ENCODE measurements at regions not wholly inside any gene's neighbourhood (a gene's known extent, or its start where the extent isn't known, plus 50 kb on each side); places are given as distances from the start of the nearest gene placed in this dataset.

DNA sequence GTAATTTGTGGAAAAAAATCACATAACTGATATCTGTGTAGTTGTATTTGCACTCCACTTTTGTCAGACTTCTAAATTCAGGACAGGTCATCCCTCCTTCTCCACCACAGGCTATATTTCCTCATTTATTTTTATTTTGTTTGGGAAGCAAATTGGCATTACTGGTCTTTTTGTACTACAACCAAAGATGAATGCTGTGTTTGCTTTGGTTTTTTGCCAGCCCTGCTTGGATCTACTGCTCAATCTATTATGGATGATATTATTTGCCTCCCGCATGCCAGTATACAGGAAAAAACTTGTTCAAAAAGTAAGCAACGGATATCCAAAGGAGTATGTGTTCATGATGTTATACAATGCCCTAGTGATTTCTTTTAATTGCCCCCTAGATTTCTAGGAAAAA lies 948.8 kb downstream of the TRHDE start:
- TF ChIP-seq EGR1 (IDR thresholded peaks at IDR 0.05) (no peak), CREB1 (IDR thresholded peaks at IDR 0.05; ENCODE audit: low read depth) (no peak), ZBTB7A (IDR thresholded peaks at IDR 0.05; ENCODE audit: low read depth) (no peak), TAF1 (IDR thresholded peaks at IDR 0.05; ENCODE audit: low read depth) (no peak), CEBPB (IDR thresholded peaks at IDR 0.05) (no peak), TEAD4 (IDR thresholded peaks at IDR 0.05) (no peak), EP300 (IDR thresholded peaks at IDR 0.05; ENCODE audit: borderline replicate concordance) (no peak), TCF12 (IDR thresholded peaks at IDR 0.05; ENCODE audit: low read depth) (no peak), FOXM1 (IDR thresholded peaks at IDR 0.05; ENCODE audit: borderline replicate concordance, low read depth) (no peak), YY1 (IDR thresholded peaks at IDR 0.05; ENCODE audit: low read depth) (no peak), MAX (IDR thresholded peaks at IDR 0.05) (no peak)
- TF ChIP-seq, protein P1, sequence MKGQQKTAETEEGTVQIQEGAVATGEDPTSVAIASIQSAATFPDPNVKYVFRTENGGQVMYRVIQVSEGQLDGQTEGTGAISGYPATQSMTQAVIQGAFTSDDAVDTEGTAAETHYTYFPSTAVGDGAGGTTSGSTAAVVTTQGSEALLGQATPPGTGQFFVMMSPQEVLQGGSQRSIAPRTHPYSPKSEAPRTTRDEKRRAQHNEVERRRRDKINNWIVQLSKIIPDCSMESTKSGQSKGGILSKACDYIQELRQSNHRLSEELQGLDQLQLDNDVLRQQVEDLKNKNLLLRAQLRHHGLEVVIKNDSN (IDR thresholded peaks at IDR 0.05), result no peak

DNA sequence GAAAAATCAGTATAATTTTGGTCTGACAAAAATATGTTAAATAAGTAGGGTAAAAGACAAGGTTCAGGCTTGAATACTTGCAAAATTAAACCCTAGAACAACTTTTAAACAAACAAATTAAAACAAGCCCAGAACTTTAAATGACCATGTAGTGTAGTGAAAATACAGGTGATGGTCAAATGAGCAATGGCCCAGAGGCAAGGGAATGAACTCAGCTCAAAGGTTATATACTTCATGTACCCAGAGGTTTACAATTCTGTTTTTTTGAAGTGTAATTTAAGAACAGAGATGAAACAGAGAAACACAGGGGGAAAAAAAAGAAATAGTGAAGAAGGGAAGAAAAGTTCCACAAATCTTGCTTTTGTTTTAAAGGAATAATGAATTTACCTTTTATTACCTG lies 949.2 kb downstream of the TRHDE start:
- TF ChIP-seq ZBTB7A (IDR thresholded peaks at IDR 0.05; ENCODE audit: low read depth) (no peak), REST (IDR thresholded peaks at IDR 0.05; ENCODE audit: low read depth) (no peak), YY1 (IDR thresholded peaks at IDR 0.05; ENCODE audit: low read depth) (no peak)

DNA sequence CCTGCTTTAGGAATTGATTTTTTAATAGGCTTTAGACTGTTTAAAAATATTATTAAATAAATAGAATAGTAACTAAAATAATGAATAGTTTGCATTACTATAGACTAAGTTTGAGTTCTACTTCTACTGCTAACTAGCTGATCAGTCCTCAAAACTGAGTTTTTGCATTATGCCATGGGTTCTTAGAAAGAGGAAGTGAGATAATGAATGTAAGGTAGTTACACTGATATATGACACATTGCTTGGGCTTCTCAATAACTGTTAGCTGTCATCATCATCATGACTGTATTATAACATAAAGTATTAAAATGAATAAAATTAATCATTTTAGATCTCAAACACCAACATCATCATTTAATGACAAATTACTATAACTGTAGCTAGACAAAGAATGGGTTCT lies 949.7 kb downstream of the TRHDE start:
- TF ChIP-seq TAF1 (IDR thresholded peaks at IDR 0.05; ENCODE audit: low read depth) (no peak), YY1 (IDR thresholded peaks at IDR 0.05; ENCODE audit: low read depth) (no peak), TCF12 (IDR thresholded peaks at IDR 0.05; ENCODE audit: low read depth) (no peak), FOXM1 (IDR thresholded peaks at IDR 0.05; ENCODE audit: borderline replicate concordance, low read depth) (no peak), MAX (IDR thresholded peaks at IDR 0.05) (no peak), TEAD4 (IDR thresholded peaks at IDR 0.05) (no peak), CEBPB (IDR thresholded peaks at IDR 0.05) (no peak)
- TF ChIP-seq, protein P1 (IDR thresholded peaks at IDR 0.05), result no peak

DNA sequence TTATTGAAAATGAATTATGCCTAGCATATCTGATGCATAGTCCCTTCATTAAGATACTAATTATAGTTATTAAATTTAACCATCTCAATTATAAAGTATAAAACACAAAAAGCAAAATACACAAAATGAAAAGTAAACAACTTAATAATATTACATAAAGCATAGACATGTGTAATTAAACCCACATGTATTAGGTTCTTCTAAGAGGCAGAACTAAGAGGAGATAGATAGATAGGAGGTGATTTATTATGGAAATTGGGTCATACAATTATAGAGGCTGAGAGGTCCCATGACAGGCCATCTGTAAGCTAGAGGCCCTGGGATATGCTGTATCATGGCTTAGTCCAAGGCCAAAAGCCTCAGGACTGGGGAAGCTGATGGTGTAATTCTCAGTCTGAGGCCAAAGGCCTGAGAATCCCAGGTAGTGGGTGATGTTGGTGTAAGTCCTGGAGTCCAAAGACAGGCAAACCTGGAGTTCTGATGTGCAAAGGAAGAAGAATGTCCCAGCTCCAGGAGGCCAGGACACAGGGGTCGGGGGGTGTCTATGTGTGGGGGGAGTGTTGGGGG lies 953.3 kb downstream of the TRHDE start:
- no peak for TF ChIP-seq TAF1 (IDR thresholded peaks at IDR 0.05; ENCODE audit: low read depth)
- no peak for TF ChIP-seq RAD21 (IDR thresholded peaks at IDR 0.05; ENCODE audit: low read depth)
- TF ChIP-seq CEBPB (IDR thresholded peaks at IDR 0.05), result no peak
- no peak for TF ChIP-seq MAX (IDR thresholded peaks at IDR 0.05)
- TF ChIP-seq NFIC (IDR thresholded peaks at IDR 0.05), result no peak
- no peak for TF ChIP-seq TCF12 (IDR thresholded peaks at IDR 0.05; ENCODE audit: low read depth)

GRCh38 chr12:73225941-73226340 lies 953.8 kb downstream of the TRHDE start:
- TF ChIP-seq NFIC (IDR thresholded peaks at IDR 0.05) (no peak), EP300 (IDR thresholded peaks at IDR 0.05; ENCODE audit: borderline replicate concordance) (no peak), REST (IDR thresholded peaks at IDR 0.05; ENCODE audit: low read depth) (no peak), CREB1 (IDR thresholded peaks at IDR 0.05; ENCODE audit: low read depth) (no peak), ZBTB7A (IDR thresholded peaks at IDR 0.05; ENCODE audit: low read depth) (no peak), RAD21 (IDR thresholded peaks at IDR 0.05; ENCODE audit: low read depth) (no peak)
- TF ChIP-seq, protein P1 (IDR thresholded peaks at IDR 0.05), result no peak

GRCh38 chr12:73226593-73226992 lies 954.4 kb downstream of the TRHDE start:
- TF ChIP-seq EGR1 (IDR thresholded peaks at IDR 0.05) (no peak), REST (IDR thresholded peaks at IDR 0.05; ENCODE audit: low read depth) (no peak), TAF1 (IDR thresholded peaks at IDR 0.05; ENCODE audit: low read depth) (no peak), MAX (IDR thresholded peaks at IDR 0.05) (no peak), CEBPB (IDR thresholded peaks at IDR 0.05) (no peak), ZBTB7A (IDR thresholded peaks at IDR 0.05; ENCODE audit: low read depth) (no peak), NFIC (IDR thresholded peaks at IDR 0.05) (no peak), EP300 (IDR thresholded peaks at IDR 0.05; ENCODE audit: borderline replicate concordance) (no peak), YY1 (IDR thresholded peaks at IDR 0.05; ENCODE audit: low read depth) (no peak), TEAD4 (IDR thresholded peaks at IDR 0.05) (no peak), CREB1 (IDR thresholded peaks at IDR 0.05; ENCODE audit: low read depth) (no peak), FOXM1 (IDR thresholded peaks at IDR 0.05; ENCODE audit: borderline replicate concordance, low read depth) (no peak), TCF12 (IDR thresholded peaks at IDR 0.05; ENCODE audit: low read depth) (no peak), RAD21 (IDR thresholded peaks at IDR 0.05; ENCODE audit: low read depth) (no peak)
- TF ChIP-seq, protein P1 (IDR thresholded peaks at IDR 0.05), result no peak

All from Ishikawa (cell line).